ENCODE measurements at regions not wholly inside any gene's neighbourhood (a gene's known extent, or its start where the extent isn't known, plus 50 kb on each side); places are given as distances from the start of the nearest gene placed in this dataset.

GRCh38 chr10:43702936-43703281 lies 54.2 kb upstream of the ZNF32 start:
- Histone ChIP-seq H3K4me1 (replicated peaks in 1 of 4; ENCODE audit: control insufficient read depth in 3 of 4, insufficient read depth in 4 of 4, low read length in 3 of 4) (no peaks in the 10 kb centered on the region), H3K18ac (ENCODE audit: extremely low read depth, low read length) (no peak overlapping the region), H3K23ac (ENCODE audit: insufficient read length) (no peak overlapping the region), H3K27ac (ENCODE audit: low read depth, low read length) (no peak overlapping the region), H3K9me3 (ENCODE audit: insufficient read depth in 2 of 2, low read depth in 1 of 2, low read length in 1 of 2) (no peaks in the 10 kb centered on the region), H3K56ac (replicated peaks; ENCODE audit: insufficient read length, low read depth, low read length) (no peak overlapping the region), H2BK20ac (ENCODE audit: low read length) (no peak overlapping the region), H3K9ac (replicated peaks in 1 of 4; ENCODE audit: extremely low read depth in 1 of 4, low read depth in 3 of 4, low read length in 3 of 4) (no peak overlapping the region), H2BK5ac (ENCODE audit: low read depth, low read length) (no peak overlapping the region), H3K4me3 (ENCODE audit: extremely low read depth in 1 of 4, insufficient read depth in 2 of 4, low read depth in 3 of 4, low read length in 4 of 4) (no peak overlapping the region), H3K36me3 (ENCODE audit: control insufficient read depth in 2 of 4, insufficient read depth in 4 of 4, low read length in 3 of 4) (no peaks in the 10 kb centered on the region), H4K5ac (ENCODE audit: insufficient read length, low read depth, low read length) (no peak overlapping the region), H3K14ac (ENCODE audit: insufficient read length) (no peak overlapping the region), H3K27me3 (replicated peaks in 1 of 4; ENCODE audit: control insufficient read depth in 3 of 4, extremely low read depth in 1 of 4, insufficient read depth in 3 of 4, low read length in 3 of 4) (no peaks in the 10 kb centered on the region), H2BK120ac (replicated peaks; ENCODE audit: low read depth, low read length) (no peak overlapping the region), H3K23me2 (ENCODE audit: low read depth, low read length) (no peaks in the 10 kb centered on the region), H3K79me2 (ENCODE audit: control insufficient read depth in 1 of 2, insufficient read depth in 2 of 2, low read length in 2 of 2) (no peaks in the 10 kb centered on the region), H3K4me2 (ENCODE audit: insufficient read depth in 1 of 2, low read depth in 2 of 2, low read length in 2 of 2) (no peak overlapping the region), H4K20me1 (replicated peaks in 1 of 2; ENCODE audit: control insufficient read depth in 1 of 2, insufficient read depth in 2 of 2, low read length in 2 of 2) (no peaks in the 10 kb centered on the region), H2BK15ac (ENCODE audit: low read length) (no peak overlapping the region), H2BK12ac (ENCODE audit: low read depth, low read length) (no peak overlapping the region), H3K4ac (replicated peaks; ENCODE audit: insufficient read length, low read depth, low read length) (no peak overlapping the region), H2AFZ (ENCODE audit: low read length) (no peak overlapping the region), H4K8ac (ENCODE audit: extremely low read depth, insufficient read depth, low read length) (no peak overlapping the region), H4K91ac (replicated peaks; ENCODE audit: insufficient read length, low read length) (no peak overlapping the region), H2AK5ac (ENCODE audit: low read depth, low read length) (no peak overlapping the region), H3K79me1 (ENCODE audit: low read depth, low read length) (no peaks in the 10 kb centered on the region)
- FAIRE-seq (no peak), DNase-seq (ENCODE audit: low read depth in 1 of 2, low spot score in 2 of 2) (no peak)
- CTCF ChIA-PET (ENCODE audit: partially characterized antibody) = interaction anchor here (0.9 to 1.4 kb wide), 3 partner anchors 10 to 32 kb away, joined by 3 to 4 read pairs (median 3); no protein-coding TSS in a partner anchor
- TF ChIP-seq POLR2A (IDR thresholded peaks at IDR 0.05; ENCODE audit: control extremely low read depth in 1 of 2, low read depth in 2 of 2, low read length in 2 of 2) (no peak), CHD1 (IDR thresholded peaks at IDR 0.05; ENCODE audit: low read depth, low read length) (no peak), TBP (IDR thresholded peaks at IDR 0.05; ENCODE audit: low read depth, low read length) (no peak), ZNF274 (IDR thresholded peaks at IDR 0.05; ENCODE audit: borderline replicate concordance, extremely low read depth, low read length) (no peak), SP1 (IDR thresholded peaks at IDR 0.05; ENCODE audit: low read depth, low read length) (no peak), YY1 (IDR thresholded peaks at IDR 0.05; ENCODE audit: low read depth, low read length) (no peak), ASH2L (IDR thresholded peaks at IDR 0.05; ENCODE audit: low read length) (no peak), RXRA (IDR thresholded peaks at IDR 0.05; ENCODE audit: insufficient read depth, low read depth, low read length) (no peak), JUND (IDR thresholded peaks at IDR 0.05; ENCODE audit: low read length) (no peak), RBBP5 (IDR thresholded peaks at IDR 0.05; ENCODE audit: borderline replicate concordance, low read depth, low read length) (no peak)
- POLR2A ChIA-PET (ENCODE audit: partially characterized antibody) = no interaction called here
- 95% methylated on average over 19 of the region's 19 CpGs; no CpG with 5 or more reads in 1 of the 2 experiments for WGBS, 2 experiments (ENCODE audit: extremely low coverage in 1 of 2, insufficient coverage in 1 of 2, insufficient read length in 1 of 2, insufficient replicate concordance in 2 of 2, low coverage in 1 of 2, low lambda C conversion rate in 2 of 2, missing lambda C conversion rate in 1 of 2)

Data from H1 (cell line).